ENCODE measurements at regions not wholly inside any gene's neighbourhood (a gene's known extent, or its start where the extent isn't known, plus 50 kb on each side); places are given as distances from the start of the nearest gene placed in this dataset.

- TF ChIP-seq, protein P1, sequence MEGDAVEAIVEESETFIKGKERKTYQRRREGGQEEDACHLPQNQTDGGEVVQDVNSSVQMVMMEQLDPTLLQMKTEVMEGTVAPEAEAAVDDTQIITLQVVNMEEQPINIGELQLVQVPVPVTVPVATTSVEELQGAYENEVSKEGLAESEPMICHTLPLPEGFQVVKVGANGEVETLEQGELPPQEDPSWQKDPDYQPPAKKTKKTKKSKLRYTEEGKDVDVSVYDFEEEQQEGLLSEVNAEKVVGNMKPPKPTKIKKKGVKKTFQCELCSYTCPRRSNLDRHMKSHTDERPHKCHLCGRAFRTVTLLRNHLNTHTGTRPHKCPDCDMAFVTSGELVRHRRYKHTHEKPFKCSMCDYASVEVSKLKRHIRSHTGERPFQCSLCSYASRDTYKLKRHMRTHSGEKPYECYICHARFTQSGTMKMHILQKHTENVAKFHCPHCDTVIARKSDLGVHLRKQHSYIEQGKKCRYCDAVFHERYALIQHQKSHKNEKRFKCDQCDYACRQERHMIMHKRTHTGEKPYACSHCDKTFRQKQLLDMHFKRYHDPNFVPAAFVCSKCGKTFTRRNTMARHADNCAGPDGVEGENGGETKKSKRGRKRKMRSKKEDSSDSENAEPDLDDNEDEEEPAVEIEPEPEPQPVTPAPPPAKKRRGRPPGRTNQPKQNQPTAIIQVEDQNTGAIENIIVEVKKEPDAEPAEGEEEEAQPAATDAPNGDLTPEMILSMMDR (IDR thresholded peaks at IDR 0.05 in 4 of 5, conservative IDR thresholded peaks at IDR 0.05 in 1 of 5) = no peak
- TF ChIP-seq POLR2A (IDR thresholded peaks at IDR 0.05) = no peak
Observed at GRCh38 chr3:106232956-106233355, 364.1 kb upstream of the CBLB start.
